ENCODE measurements at regions not wholly inside any gene's neighbourhood (a gene's known extent, or its start where the extent isn't known, plus 50 kb on each side); places are given as distances from the start of the nearest gene placed in this dataset.

GRCh38 chr5:2887481-2888348 is 136.2 kb upstream of the IRX2 start (continued):
- TF ChIP-seq MAX (IDR thresholded peaks at IDR 0.05): no peak
- no peak for TF ChIP-seq ATF3 (IDR thresholded peaks at IDR 0.05)
- no peak for TF ChIP-seq POLR2A (IDR thresholded peaks at IDR 0.05; ENCODE audit: borderline replicate concordance, extremely low read depth, insufficient read depth, insufficient read length)
- TF ChIP-seq CBX3 (IDR thresholded peaks at IDR 0.05; ENCODE audit: low read depth): no peak
- TF ChIP-seq REST (IDR thresholded peaks at IDR 0.05; ENCODE audit: low read depth): no peak
- no peak for TF ChIP-seq YY1 (IDR thresholded peaks at IDR 0.05; ENCODE audit: extremely low read depth, insufficient replicate concordance, low read depth, low read length)

- Histone ChIP-seq H3K27me3 (ENCODE audit: insufficient read depth, low read length) (no peaks in the 10 kb centered on the region), H3K9ac (ENCODE audit: low read length) (no peak overlapping the region), H3K36me3 (ENCODE audit: control insufficient read depth in 1 of 2, insufficient read depth in 2 of 2, low read length in 2 of 2) (no peaks in the 10 kb centered on the region), H3K27ac (ENCODE audit: low read depth, low read length) (no peak overlapping the region), H3K9me2 (ENCODE audit: insufficient read depth) (no peaks in the 10 kb centered on the region), H3K79me2 (ENCODE audit: insufficient read depth, low read length) (no peaks in the 10 kb centered on the region), H4K20me1 (ENCODE audit: insufficient read depth) (no peaks in the 10 kb centered on the region), H3K4me1 (ENCODE audit: control insufficient read depth in 1 of 2, insufficient read depth in 2 of 2, low read length in 2 of 2) (no peaks in the 10 kb centered on the region), H2AFZ (ENCODE audit: low read depth, low read length, poor library complexity, severe bottlenecking) (no peak overlapping the region), H3K4me2 (ENCODE audit: low read length) (no peak overlapping the region), H3K9me3 (ENCODE audit: control insufficient read depth in 1 of 2, insufficient read depth in 1 of 2, low read depth in 1 of 2, low read length in 2 of 2) (peaks cover 8 to 25% of the 10 kb centered on the region in 2 experiments; a peak in 3 of 4 replicates), H3K4me3 (replicated peaks in 1 of 2; ENCODE audit: low read depth in 1 of 2, low read length in 2 of 2) (no peak overlapping the region)
- CTCF ChIA-PET: no interaction called here
- intact Hi-C loops (cut with micrococcal nuclease): no loop called here
- BruUV-seq (replicated peaks): no TSS peak
- ATAC-seq (no peak), DNase-seq (ENCODE audit: low read depth, low spot score) (no peak)
- RAD21 ChIA-PET (ENCODE audit: low non-redundant PET in 1 of 2, low total read pairs in 2 of 2, uncharacterized antibody in 2 of 2, unreplicated experiment in 2 of 2): no interaction called here
- POLR2A ChIA-PET: no interaction called here
- TF ChIP-seq CEBPB (IDR thresholded peaks at IDR 0.05; ENCODE audit: low read depth) (no peak), POLR2A (IDR thresholded peaks at IDR 0.05; ENCODE audit: borderline replicate concordance, extremely low read depth, insufficient read depth, insufficient read length) (no peak), CTCF (IDR thresholded peaks at IDR 0.05 in 2 of 3, conservative IDR thresholded peaks at IDR 0.05 in 1 of 3; ENCODE audit: borderline replicate concordance in 1 of 3, insufficient read depth in 1 of 3, low read depth in 2 of 3, low read length in 2 of 3) (no peak), SRF (IDR thresholded peaks at IDR 0.05; ENCODE audit: low read depth) (no peak), MAX (IDR thresholded peaks at IDR 0.05) (no peak), SP1 (IDR thresholded peaks at IDR 0.05; ENCODE audit: low read depth) (no peak), JUND (IDR thresholded peaks at IDR 0.05) (no peak), ELF1 (IDR thresholded peaks at IDR 0.05; ENCODE audit: borderline replicate concordance, low read depth) (no peak), YY1 (IDR thresholded peaks at IDR 0.05; ENCODE audit: extremely low read depth, insufficient replicate concordance, low read depth, low read length) (no peak), TCF7L2 (IDR thresholded peaks at IDR 0.05; ENCODE audit: borderline replicate concordance, extremely low read depth, insufficient read depth, insufficient read length) (no peak), RAD21 (IDR thresholded peaks at IDR 0.05; ENCODE audit: low read depth) (no peak), FOSL1 (IDR thresholded peaks at IDR 0.05; ENCODE audit: low read depth) (no peak), POLR2AphosphoS5 (IDR thresholded peaks at IDR 0.05; ENCODE audit: low read depth, low read length) (no peak)
These were observed 135.1 kb upstream of the IRX2 start for GRCh38 chr5:2886531-2886930.
